ENCODE measurements at regions not wholly inside any gene's neighbourhood (a gene's known extent, or its start where the extent isn't known, plus 50 kb on each side); places are given as distances from the start of the nearest gene placed in this dataset.

GRCh38 chr7:121774563-121774962 lies 98.4 kb upstream of the PTPRZ1 start:
- CTCF ChIA-PET, result no interaction called here
- Mint-ChIP-seq H3K27ac (no peak overlapping the region), H3K9me3 (no peaks in the 10 kb centered on the region), H3K27me3 (ENCODE audit: low read depth) (no peaks in the 10 kb centered on the region), H3K4me1 (ENCODE audit: low read depth) (no peaks in the 10 kb centered on the region), H3K4me3 (no peak overlapping the region), H3K36me3 (ENCODE audit: low read depth) (no peaks in the 10 kb centered on the region)
- intact Hi-C loops (cut with micrococcal nuclease), result no loop called here
- no peak for DNase-seq

- Mint-ChIP-seq H3K36me3 (ENCODE audit: low read depth) (no peaks in the 10 kb centered on the region), H3K27ac (no peak overlapping the region), H3K4me3 (no peak overlapping the region), H3K27me3 (ENCODE audit: low read depth) (no peaks in the 10 kb centered on the region), H3K4me1 (ENCODE audit: low read depth) (no peaks in the 10 kb centered on the region), H3K9me3 (peaks cover 7% of the 10 kb centered on the region)
- intact Hi-C loops (cut with micrococcal nuclease), result no loop called here
- no peak for DNase-seq
- CTCF ChIA-PET, result no interaction called here
Observed at GRCh38 chr7:121766676-121767075, 106.3 kb upstream of the PTPRZ1 start.

GRCh38 chr7:121761399-121761798 lies 111.6 kb upstream of the PTPRZ1 start:
- Mint-ChIP-seq H3K36me3 (ENCODE audit: low read depth) (no peaks in the 10 kb centered on the region), H3K4me3 (no peak overlapping the region), H3K9me3 (peaks cover 7% of the 10 kb centered on the region), H3K27ac (no peak overlapping the region), H3K4me1 (ENCODE audit: low read depth) (no peaks in the 10 kb centered on the region), H3K27me3 (ENCODE audit: low read depth) (no peaks in the 10 kb centered on the region)
- intact Hi-C loops (cut with micrococcal nuclease), result no loop called here
- DNase-seq, result no peak
- CTCF ChIA-PET, result no interaction called here

GRCh38 chr7:121755818-121756552 lies 117.0 kb upstream of the PTPRZ1 start:
- Mint-ChIP-seq H3K27ac (no peak overlapping the region), H3K9me3 (no peaks in the 10 kb centered on the region), H3K36me3 (ENCODE audit: low read depth) (no peaks in the 10 kb centered on the region), H3K27me3 (ENCODE audit: low read depth) (peaks cover 6% of the 10 kb centered on the region), H3K4me1 (ENCODE audit: low read depth) (no peaks in the 10 kb centered on the region), H3K4me3 (no peak overlapping the region)
- no peak for DNase-seq
- CTCF ChIA-PET, result interaction anchor here (0.6 kb wide), 1 partner anchor 26 kb away, joined by 4 read pairs; no protein-coding TSS in a partner anchor
- intact Hi-C loops (cut with micrococcal nuclease), result no loop called here

GRCh38 chr7:121755286-121755685 lies 117.7 kb upstream of the PTPRZ1 start:
- Mint-ChIP-seq H3K9me3 (no peaks in the 10 kb centered on the region), H3K4me3 (no peak overlapping the region), H3K4me1 (ENCODE audit: low read depth) (no peaks in the 10 kb centered on the region), H3K36me3 (ENCODE audit: low read depth) (no peaks in the 10 kb centered on the region), H3K27me3 (ENCODE audit: low read depth) (peaks cover 6% of the 10 kb centered on the region), H3K27ac (no peak overlapping the region)
- intact Hi-C loops (cut with micrococcal nuclease), result no loop called here
- CTCF ChIA-PET, result interaction anchor here (0.6 kb wide), 1 partner anchor 25 kb away, joined by 4 read pairs; no protein-coding TSS in a partner anchor
- DNase-seq, result no peak

- H3K27ac Mint-ChIP-seq, result no peak overlapping the region
- no peak overlapping the region for H3K4me3 Mint-ChIP-seq
- no peaks in the 10 kb centered on the region for H3K9me3 Mint-ChIP-seq
- intact Hi-C loops (cut with micrococcal nuclease), result no loop called here
- H3K27me3 Mint-ChIP-seq (ENCODE audit: low read depth), result peaks cover 6% of the 10 kb centered on the region
- no peaks in the 10 kb centered on the region for H3K36me3 Mint-ChIP-seq (ENCODE audit: low read depth)
- no peak for DNase-seq
- CTCF ChIA-PET, result no interaction called here
- no peaks in the 10 kb centered on the region for H3K4me1 Mint-ChIP-seq (ENCODE audit: low read depth)
Observed at GRCh38 chr7:121753944-121754343, 119.0 kb upstream of the PTPRZ1 start.

GRCh38 chr7:121752706-121753105 lies 120.3 kb upstream of the PTPRZ1 start:
- Mint-ChIP-seq H3K4me1 (ENCODE audit: low read depth) (no peaks in the 10 kb centered on the region), H3K36me3 (ENCODE audit: low read depth) (no peaks in the 10 kb centered on the region), H3K9me3 (no peaks in the 10 kb centered on the region), H3K27me3 (ENCODE audit: low read depth) (peaks cover 6% of the 10 kb centered on the region), H3K27ac (no peak overlapping the region), H3K4me3 (no peak overlapping the region)
- CTCF ChIA-PET, result no interaction called here
- DNase-seq, result no peak
- intact Hi-C loops (cut with micrococcal nuclease), result loop anchor here (1.0 kb wide), 1 partner anchor 242 kb away; no protein-coding TSS in a partner anchor

- no peaks in the 10 kb centered on the region for H3K4me1 Mint-ChIP-seq (ENCODE audit: low read depth)
- no peak overlapping the region for H3K27ac Mint-ChIP-seq
- CTCF ChIA-PET, result no interaction called here
- no peaks in the 10 kb centered on the region for H3K36me3 Mint-ChIP-seq (ENCODE audit: low read depth)
- DNase-seq, result no peak
- H3K9me3 Mint-ChIP-seq, result peaks cover 2% of the 10 kb centered on the region
- peaks cover 6% of the 10 kb centered on the region for H3K27me3 Mint-ChIP-seq (ENCODE audit: low read depth)
- intact Hi-C loops (cut with micrococcal nuclease), result no loop called here
- no peak overlapping the region for H3K4me3 Mint-ChIP-seq
Observed at GRCh38 chr7:121748546-121748945, 124.4 kb upstream of the PTPRZ1 start.

- no peak for DNase-seq
- H3K27me3 Mint-ChIP-seq (ENCODE audit: low read depth), result no peaks in the 10 kb centered on the region
- intact Hi-C loops (cut with micrococcal nuclease), result no loop called here
- no peaks in the 10 kb centered on the region for H3K36me3 Mint-ChIP-seq (ENCODE audit: low read depth)
- H3K27ac Mint-ChIP-seq, result no peak overlapping the region
- CTCF ChIA-PET, result no interaction called here
- no peak overlapping the region for H3K4me3 Mint-ChIP-seq
- H3K4me1 Mint-ChIP-seq (ENCODE audit: low read depth), result no peaks in the 10 kb centered on the region
- H3K9me3 Mint-ChIP-seq, result peaks cover 2% of the 10 kb centered on the region
Observed at GRCh38 chr7:121745856-121746255, 127.1 kb upstream of the PTPRZ1 start.

- CTCF ChIA-PET, result no interaction called here
- Mint-ChIP-seq H3K4me3 (no peak overlapping the region), H3K27me3 (ENCODE audit: low read depth) (no peaks in the 10 kb centered on the region), H3K36me3 (ENCODE audit: low read depth) (no peaks in the 10 kb centered on the region), H3K4me1 (ENCODE audit: low read depth) (no peaks in the 10 kb centered on the region), H3K27ac (no peak overlapping the region), H3K9me3 (peaks cover 2% of the 10 kb centered on the region)
- intact Hi-C loops (cut with micrococcal nuclease), result no loop called here
- DNase-seq, result no peak
Observed at GRCh38 chr7:121744877-121745276, 128.1 kb upstream of the PTPRZ1 start.

- CTCF ChIA-PET, result no interaction called here
- intact Hi-C loops (cut with micrococcal nuclease), result no loop called here
- Mint-ChIP-seq H3K4me3 (no peak overlapping the region), H3K27me3 (ENCODE audit: low read depth) (no peaks in the 10 kb centered on the region), H3K4me1 (ENCODE audit: low read depth) (no peaks in the 10 kb centered on the region), H3K27ac (no peak overlapping the region), H3K36me3 (ENCODE audit: low read depth) (no peaks in the 10 kb centered on the region), H3K9me3 (peaks cover 2% of the 10 kb centered on the region)
- DNase-seq, result no peak
Observed at GRCh38 chr7:121744319-121744718, 128.6 kb upstream of the PTPRZ1 start.

- no peak overlapping the region for H3K27ac Mint-ChIP-seq
- H3K4me3 Mint-ChIP-seq, result no peak overlapping the region
- H3K9me3 Mint-ChIP-seq, result no peaks in the 10 kb centered on the region
- peaks cover 2% of the 10 kb centered on the region for H3K27me3 Mint-ChIP-seq (ENCODE audit: low read depth)
- H3K4me1 Mint-ChIP-seq (ENCODE audit: low read depth), result no peaks in the 10 kb centered on the region
- no peaks in the 10 kb centered on the region for H3K36me3 Mint-ChIP-seq (ENCODE audit: low read depth)
- intact Hi-C loops (cut with micrococcal nuclease), result no loop called here
- no peak for DNase-seq
- CTCF ChIA-PET, result no interaction called here
Observed at GRCh38 chr7:121741896-121742295, 131.1 kb upstream of the PTPRZ1 start.

GRCh38 chr7:121739465-121739864 lies 133.5 kb upstream of the PTPRZ1 start:
- Mint-ChIP-seq H3K9me3 (no peaks in the 10 kb centered on the region), H3K36me3 (ENCODE audit: low read depth) (no peaks in the 10 kb centered on the region), H3K27me3 (ENCODE audit: low read depth) (peaks cover 2% of the 10 kb centered on the region), H3K4me3 (no peak overlapping the region), H3K27ac (no peak overlapping the region), H3K4me1 (ENCODE audit: low read depth) (no peaks in the 10 kb centered on the region)
- DNase-seq, result no peak
- intact Hi-C loops (cut with micrococcal nuclease), result no loop called here
- CTCF ChIA-PET, result no interaction called here

Measured in activated naive CD4-positive, alpha-beta T cell treated with anti-CD3 and anti-CD28 coated beads for 36 hours (primary cell).